HG03139 (cell line): ENCODE measurements at regions not wholly inside any gene's neighbourhood (a gene's known extent, or its start where the extent isn't known, plus 50 kb on each side); places are given as distances from the start of the nearest gene placed in this dataset.
"Not testable (repeated sequence)": the region's sequence is repeated elsewhere in the genome, so short reads cannot be mapped to it uniquely, and the experiment has no call there.

ENCODE experiments used
- ATAC-seq: cut with Tn5 transposase; IDR thresholded peaks from one replicate; pipeline ENCODE4 v1.9.1; 2021; ENCODE audit not compliant: unreplicated experiment

DNA sequence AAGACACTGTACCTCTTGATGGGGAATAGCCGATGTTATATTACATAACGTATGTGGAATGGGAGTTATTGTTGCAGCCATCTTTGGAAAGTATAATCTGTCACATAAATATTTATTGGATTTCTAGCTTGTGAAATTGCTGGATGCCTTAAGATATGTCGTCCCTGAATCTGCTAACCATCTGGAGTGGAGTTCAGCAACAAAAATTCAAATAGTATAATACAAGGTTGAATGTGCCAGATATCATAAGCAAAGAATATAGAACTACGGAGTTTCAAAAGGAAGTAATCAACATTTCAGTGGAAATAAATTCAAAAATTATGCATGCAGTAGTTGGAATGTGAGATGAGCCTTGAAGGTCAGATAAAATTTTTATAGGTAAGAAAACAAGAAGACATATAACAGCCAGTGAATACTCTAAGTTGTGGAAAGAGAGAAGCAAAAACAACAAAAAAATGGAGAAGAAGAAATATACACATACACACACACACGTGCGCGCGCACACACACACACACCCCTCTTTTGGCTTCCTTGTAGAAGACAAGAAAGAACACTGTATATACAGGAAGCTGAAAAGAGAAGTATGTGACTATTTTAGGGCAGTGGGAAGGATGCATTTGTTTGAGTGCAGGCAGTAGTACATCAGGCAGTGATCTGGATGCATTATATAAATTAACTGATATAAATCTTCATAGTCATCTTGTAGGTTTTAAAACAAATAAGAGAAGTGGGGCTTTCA is 516.7 kb downstream of the KCNT2 start:
- ATAC-seq: no peak

DNA sequence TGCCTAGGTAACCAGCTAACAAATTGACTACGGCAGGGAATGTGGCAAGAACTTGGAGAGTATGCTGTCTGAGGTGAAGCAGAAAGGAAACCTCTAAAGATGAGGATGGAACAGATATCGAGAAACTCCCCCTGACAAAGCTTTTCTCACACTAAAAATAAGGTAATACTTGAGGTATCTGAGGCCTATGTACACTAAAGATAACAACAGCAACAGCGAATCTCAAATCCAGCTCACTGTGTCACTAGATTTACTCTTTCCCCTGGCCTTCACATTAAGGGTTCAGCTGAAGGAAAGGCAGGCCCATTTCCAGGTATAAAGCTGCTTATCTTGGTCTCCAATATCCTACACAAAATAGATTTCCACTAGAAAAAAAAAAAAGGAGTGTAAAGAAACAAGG is 518.0 kb downstream of the KCNT2 start:
- no peak for ATAC-seq

DNA sequence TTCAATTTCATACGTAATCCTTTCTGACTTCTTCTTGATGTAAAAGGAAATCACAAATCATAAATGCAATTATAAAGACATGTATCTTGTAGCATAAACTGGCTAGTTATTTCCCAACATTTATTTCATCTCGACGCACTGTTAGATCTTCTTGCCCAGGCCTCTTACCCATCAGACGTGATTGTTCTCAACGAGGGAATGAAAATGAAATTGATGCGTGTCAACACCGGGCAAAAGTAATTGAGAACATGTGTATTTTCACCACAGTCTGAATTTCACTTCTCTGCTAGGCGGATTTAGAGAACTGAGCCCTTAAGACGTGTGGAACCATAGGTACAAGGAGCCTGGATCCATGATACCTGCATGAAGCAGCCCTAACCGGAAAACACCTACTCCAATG is 519.7 kb downstream of the KCNT2 start:
- no peak for ATAC-seq

DNA sequence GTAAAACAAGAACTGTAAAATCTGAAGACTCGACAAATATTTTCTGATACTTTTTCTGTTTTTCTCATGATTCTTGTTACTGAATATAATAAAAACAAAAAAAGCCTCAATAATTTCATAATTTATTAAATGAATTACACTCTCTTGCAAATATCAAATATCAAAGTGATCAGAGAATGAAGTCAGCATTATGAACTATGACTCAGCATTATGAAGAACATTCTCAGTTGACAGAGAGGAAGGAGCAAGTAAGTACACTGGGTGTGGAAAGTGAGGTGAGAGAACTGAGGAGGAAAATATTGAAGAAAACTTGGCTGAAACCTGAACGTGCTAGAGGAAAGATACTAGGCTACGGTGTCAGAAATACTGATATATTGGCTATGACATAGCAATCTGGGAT is 529.5 kb downstream of the KCNT2 start:
- no peak for ATAC-seq

DNA sequence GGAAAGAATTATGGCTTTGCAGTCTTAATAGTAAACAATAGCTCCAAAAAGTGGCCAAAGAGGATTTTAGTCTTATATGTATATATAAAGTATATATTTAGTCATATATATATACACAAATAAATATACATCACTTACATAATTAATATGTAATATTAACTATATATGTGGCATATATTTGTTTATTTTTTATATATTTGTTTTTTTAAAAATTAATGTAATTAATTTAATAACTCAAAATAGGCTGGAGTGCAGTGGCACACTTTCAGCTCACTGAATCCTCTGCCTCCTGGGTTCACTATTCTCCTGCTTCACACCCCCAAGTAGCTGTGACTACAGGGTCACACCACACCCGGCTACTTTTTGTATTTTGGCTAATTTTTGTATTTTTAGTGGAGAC is 532.6 kb downstream of the KCNT2 start:
- no peak for ATAC-seq

DNA sequence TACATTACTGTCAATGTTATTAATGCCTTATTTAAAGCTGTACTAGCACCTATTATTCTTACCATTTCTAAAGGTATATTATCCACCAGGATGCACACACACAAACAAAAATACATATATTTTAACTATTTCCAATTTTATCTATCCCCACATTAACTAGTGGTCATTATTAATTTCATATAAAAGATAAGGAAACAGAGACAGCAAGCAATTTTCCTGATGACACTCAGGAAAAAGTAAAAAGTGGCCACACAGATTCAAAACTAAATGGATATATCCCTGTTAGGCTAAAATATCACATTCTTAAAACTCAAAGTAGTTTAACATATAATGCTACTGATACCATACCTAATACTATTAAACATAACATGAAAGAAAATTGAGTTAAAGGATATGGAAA is 534.1 kb downstream of the KCNT2 start:
- ATAC-seq: no peak

DNA sequence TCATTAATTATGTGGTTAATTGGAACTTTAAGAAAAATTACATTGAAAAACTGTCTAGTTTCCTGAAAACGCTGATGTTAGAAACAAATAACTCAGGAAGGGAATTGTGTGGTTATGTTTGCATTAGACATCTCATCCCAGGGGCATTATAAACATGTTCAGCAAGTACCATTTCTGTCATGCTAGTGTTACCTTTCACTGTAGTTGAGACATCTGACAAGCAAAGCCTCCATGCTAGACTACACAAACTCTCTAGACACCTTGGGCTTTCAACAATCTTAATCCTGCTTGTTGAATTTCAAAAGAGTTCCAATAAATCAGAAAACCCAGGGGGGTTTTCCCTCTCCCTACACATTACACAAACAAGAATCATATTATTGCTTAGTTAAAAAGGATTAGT is 536.8 kb downstream of the KCNT2 start:
- no peak for ATAC-seq

DNA sequence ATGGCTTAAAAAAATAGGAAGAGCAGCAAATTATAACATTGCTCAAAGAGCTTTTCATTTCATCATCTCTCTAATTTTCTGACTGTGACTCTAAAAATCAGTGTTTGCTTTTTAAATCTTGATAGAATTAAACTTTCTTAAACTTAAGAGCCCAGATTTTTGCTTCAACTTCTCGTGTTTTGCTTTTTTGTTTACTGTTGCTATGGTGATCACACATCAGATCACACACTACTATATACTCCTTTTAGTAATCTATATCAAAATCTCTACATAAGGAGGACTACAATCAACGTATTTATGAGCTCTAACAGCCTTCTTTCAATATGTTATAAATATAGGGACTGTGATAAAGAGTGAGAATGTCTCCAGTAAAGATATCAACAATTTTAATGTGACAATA is 537.3 kb downstream of the KCNT2 start:
- no peak for ATAC-seq

DNA sequence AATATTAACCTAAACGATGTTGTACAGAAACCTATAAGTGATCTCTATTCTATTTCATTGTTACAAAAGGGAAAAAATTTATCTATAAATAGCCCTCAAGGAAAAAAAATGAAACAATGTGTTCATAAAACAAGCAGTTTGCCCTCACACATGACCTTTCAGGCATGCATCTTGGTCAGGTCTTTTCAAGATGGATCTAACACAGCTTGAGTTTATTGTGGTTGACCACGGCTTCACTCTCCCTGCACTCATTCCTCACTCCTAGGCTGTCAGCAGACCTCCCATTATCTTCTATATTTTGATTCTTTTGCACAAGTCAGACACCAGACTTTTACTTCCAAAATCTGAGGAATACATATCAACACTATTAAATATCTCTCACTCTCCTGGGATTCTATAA is 544.3 kb downstream of the KCNT2 start:
- no peak for ATAC-seq

DNA sequence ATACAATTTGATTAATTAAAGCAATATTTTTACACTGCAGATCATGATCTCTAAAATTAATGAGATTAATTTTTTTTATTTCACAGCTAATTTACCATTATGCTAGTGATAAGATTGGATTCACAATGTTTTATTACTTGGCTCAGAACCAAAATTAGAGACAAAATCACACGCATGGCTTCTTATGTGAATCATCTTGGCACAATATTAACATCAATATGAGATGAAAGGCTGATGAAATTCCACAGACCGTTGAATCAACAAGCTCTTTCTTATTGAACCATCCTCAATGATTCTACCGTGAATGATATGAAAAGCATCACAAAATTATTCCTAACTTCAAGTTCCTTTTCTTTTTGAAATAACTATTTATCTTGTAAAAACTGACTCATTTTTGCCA is 544.9 kb downstream of the KCNT2 start:
- ATAC-seq: no peak

DNA sequence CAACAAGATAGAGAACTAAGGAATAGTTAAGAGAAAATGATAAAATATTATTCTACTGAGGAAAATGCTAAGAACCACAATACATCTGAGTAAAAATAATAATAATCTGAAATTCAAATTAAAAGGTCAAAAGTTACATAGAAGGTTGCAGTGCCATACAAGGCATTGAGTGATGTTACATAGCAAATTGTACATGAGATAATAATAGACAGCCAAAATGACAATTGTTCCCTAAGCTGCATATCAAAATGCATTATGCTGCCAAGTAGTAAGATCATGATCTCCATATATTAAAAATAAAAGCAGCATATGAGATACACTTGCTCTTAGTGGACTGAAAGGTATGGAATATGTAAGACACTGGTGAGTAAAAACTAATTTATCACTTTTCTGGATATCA is 547.7 kb downstream of the KCNT2 start:
- ATAC-seq: no peak

DNA sequence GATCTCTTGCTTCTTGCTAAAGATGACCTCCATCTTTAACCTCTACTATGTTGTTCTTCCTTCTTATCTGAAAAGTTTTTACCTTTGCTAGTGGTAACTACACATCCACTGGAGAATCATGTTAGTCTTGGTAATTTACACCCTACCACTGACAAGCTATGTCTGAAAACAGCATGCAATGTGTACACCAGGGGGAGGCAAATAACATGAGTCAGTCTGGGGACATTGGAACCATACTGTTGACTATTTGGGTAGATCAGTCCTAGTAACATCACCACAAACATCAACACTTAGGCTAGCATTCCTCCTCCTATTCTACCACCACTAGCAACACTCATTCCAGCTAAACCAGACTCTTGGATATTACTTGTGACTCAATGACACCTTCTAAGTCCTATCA is 549.0 kb downstream of the KCNT2 start:
- no peak for ATAC-seq

DNA sequence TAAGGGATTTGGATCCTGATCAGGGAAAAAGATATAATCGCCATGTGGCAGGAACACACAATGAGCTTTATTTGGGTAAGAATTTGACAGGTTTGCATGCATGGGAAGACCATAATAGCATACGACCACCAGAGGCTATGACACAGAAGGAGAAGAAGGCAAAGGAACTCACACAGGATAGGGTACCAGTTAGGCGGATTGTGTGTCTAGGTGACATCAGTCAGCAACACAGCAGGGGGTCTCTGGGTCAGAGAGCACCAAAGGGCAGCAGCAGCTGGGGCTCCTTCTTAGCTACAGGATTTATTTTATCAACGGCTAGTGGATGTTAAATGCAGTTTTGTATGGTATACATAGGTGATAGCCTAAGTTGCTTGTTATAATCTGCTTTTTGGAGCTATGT is 551.3 kb downstream of the KCNT2 start:
- no peak for ATAC-seq

DNA sequence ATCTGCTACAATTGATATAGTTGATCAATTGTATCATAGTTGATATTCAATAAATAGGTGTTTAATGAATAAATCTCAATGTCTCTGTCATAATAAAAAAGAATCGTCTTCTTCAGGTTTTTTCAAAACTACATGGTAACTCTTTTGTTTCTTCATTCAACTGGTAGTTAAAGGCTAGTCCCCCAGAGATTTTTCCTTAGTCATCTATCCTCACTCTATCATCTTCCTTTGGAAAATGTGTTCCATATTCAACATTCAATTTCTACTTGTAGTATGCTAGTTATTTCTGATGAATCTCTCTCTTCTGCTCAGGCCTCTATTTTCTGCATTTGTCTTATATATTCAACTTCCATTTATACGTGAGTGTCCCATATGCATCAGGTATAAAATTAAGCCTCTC is 558.8 kb downstream of the KCNT2 start:
- no peak for ATAC-seq

DNA sequence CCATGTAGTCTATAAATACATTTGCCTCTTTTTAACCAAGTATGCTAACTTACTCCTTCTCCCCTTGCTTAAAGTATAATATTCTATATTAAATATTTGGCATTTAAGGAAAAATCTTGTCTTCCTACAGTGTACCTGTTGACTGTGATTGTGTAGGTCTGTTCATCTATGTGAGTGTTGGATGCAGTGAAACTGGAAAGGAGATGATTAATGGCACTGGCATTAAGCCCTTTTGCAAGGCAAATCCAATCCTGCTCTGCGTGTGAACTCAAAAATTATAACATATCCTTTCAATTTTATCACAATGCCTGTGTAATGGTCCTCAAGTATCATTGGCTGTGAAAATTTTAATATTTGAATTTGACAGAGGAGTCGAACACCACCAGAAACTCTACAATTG is 565.0 kb downstream of the KCNT2 start:
- no peak for ATAC-seq

DNA sequence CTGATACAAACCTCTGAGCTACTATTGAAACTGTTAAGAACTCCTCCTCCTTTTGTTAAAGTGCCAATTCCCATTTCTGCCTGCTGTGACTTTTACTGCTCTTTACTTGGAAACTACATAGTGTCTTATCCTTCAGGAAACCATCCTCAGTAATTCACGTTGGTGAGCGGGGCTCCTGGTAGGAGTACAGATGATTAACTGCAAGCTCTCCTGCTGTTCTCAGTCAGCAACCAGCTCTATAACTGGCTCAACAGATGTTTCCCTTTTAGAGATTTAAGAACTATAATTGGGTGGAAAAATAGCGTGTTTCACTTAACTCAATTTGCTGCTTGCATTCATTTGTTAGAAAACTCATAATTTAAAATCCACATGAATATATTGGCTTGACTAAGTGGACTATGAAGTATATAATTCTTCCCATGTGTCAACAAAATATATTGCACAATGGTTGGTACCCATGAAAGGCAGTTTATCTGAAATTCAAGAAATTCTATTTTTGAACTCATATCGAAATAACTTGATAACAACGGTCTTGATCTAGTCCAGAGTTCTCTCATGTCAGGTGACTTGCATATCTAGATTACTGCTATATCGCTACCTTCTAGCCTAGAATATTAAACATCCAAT is 574.0 kb downstream of the KCNT2 start:
- no peak for ATAC-seq

DNA sequence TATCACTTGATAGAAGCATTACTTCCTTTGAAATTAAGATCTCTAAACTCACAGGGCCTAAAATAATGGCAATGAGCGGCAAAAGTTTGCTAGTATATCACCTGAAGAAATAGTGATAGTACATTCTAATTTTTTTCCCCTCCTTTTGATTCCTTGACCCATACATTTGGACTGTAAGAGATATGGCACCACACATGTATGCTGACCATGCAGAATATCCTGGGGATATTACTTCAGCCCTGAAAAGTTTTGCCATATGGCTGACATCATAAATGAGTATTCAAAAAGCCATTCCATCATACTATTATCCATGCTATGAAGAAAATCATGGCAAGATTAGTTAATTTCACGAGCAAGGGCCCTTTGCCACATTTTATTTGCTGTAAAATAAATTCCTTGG is 576.9 kb downstream of the KCNT2 start:
- ATAC-seq: not testable (repeated sequence)

DNA sequence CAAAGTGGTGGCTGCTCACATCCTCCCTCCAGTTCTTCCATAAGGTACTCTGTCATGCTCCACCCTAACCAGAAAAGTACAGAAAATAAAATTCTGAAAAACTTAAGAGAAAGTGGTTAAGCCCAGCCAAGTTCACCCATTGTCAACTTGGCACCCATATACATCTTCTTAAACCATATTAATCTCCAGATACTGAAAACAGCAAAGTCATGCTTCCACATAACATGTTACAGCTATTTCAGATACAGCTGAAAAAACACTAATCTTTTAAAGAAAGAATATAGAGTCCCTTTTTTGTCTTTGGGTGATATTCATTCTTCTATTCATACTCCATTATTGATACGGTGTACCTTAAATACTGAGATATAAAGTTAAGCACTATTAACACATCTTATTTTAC is 577.8 kb downstream of the KCNT2 start:
- ATAC-seq: no peak

DNA sequence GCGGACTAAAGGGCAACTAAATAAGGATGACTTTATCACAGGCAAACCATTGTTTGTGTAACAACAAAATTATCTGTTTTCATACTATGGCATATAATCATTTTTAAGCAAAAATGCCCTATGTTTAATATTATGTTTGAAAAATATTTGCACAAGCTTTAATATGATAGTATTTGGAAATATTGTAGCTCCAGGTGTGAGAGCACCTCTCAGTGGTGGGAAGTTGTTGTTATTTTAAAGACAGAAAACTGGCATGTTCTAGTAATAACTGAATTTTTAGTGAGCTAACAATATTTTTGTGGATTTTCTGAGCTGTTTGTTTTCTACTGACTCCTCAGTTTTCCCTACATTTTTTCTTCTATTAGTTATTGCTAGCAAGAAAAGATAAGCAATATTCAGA is 578.8 kb downstream of the KCNT2 start:
- ATAC-seq: no peak

DNA sequence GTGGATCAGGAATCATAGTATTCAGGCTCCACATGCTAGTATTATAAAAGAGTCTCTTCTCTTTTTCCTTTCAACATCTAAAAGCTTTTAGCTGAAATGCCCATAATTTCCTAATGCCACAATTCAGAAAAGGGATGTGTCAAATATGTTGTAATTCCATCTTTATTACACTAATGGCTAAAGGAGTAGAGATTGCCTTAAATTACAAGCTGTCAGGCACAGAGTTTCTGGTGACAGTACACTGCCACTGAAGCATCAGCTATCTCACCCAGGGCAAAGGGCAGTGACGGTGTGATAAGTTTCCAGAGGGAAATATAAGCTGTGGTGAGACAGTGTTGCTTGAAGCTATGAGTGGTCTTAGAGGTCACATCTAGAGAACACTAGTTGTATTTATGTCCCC is 581.1 kb downstream of the KCNT2 start:
- ATAC-seq: no peak

DNA sequence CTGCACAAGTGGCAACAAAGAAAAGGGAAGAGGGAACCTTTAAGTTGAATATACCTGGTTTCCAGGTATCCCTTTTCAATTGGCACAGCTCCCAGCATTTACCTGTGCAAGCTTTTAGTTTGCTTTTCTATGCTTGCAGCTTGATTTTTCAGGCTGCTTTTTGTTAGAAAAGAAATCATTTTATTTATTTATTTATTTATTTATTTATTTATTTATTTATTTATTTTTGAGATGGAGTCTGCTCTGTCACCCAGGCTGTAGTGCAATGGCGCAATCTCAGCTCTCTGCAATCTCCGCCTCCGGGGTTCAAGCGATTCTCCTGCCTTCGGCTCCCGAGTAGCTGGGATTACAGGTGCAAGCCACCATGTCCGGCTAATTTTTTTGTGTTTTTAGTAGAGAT is 587.1 kb downstream of the KCNT2 start:
- ATAC-seq: not testable (repeated sequence)

DNA sequence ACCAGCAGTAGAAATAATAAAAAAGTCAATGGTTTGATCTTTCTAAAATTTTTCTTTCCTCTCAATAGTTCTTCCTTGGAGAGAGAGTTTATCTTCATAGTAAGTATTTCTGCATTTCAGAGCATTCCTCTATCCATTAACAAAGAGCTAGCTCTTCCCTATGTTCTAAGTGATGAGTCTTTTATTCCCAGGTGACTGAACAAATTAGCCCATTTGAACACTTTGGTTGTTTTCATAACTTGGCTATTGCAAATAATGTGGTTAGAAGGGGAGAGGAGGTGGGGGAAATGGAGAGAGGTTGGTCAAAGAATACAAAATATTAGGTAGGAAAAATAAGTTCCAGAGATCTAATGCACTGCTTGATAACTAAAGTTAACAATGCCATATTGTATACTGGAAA is 598.9 kb downstream of the KCNT2 start:
- no peak for ATAC-seq

DNA sequence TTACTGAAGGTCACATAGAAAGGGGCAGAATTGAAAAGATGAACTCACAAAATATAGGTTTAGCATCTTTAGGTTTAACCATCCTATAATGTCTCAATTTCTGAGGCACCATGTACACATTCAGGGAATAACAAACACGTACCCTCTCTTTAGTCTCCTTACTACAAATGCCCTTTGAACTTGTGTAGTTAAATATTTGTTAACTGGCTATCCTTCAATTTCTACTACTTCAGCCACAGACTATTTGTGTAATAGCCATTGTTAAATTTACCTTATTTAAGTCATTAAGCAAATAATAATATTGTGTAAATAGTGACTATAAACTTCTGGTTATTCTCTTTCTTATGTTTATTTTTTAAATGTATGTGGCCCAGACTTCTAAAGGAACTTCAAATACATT is 600.5 kb downstream of the KCNT2 start:
- ATAC-seq: no peak
